Trophoblast cell (in vitro differentiated cells and primary cell): ENCODE measurements at regions not wholly inside any gene's neighbourhood (a gene's known extent, or its start where the extent isn't known, plus 50 kb on each side); places are given as distances from the start of the nearest gene placed in this dataset.
"Not testable (repeated sequence)": the region's sequence is repeated elsewhere in the genome, so short reads cannot be mapped to it uniquely, and the experiment has no call there.

Experiments
- DNase-seq, 2 donors: peaks; one replicate each; pipeline ENCODE4 v3.0.0-alpha.2; 2016
- H2AFZ ChIP-seq: 2 replicates; pipeline ENCODE4 v1.6.1; 2013; ENCODE audit warnings: low read length, moderate library complexity, mild to moderate bottlenecking; ENCODE audit not compliant: insufficient read depth, poor library complexity
- H2AK5ac ChIP-seq: 2 replicates; pipeline ENCODE4 v1.6.1; 2013; ENCODE audit warnings: mild to moderate bottlenecking, low read length
- H2BK120ac ChIP-seq: 2 replicates; pipeline ENCODE4 v1.6.1; 2013; ENCODE audit warnings: low read length, mild to moderate bottlenecking, moderate library complexity; ENCODE audit not compliant: insufficient read depth, poor library complexity
- H2BK12ac ChIP-seq: 2 replicates; pipeline ENCODE4 v1.6.1; 2013; ENCODE audit warnings: mild to moderate bottlenecking, low read length, moderate library complexity
- H2BK5ac ChIP-seq: 2 replicates; pipeline ENCODE4 v1.6.1; 2013; ENCODE audit warnings: low read length, low read depth, moderate library complexity, mild to moderate bottlenecking; ENCODE audit not compliant: poor library complexity
- H3K14ac ChIP-seq: 2 replicates; pipeline ENCODE4 v1.6.1; 2013; ENCODE audit warnings: mild to moderate bottlenecking, low read length
- H3K18ac ChIP-seq: 2 replicates; pipeline ENCODE4 v1.6.1; 2013; ENCODE audit warnings: mild to moderate bottlenecking, low read length
- H3K23ac ChIP-seq: 2 replicates; pipeline ENCODE4 v1.6.1; 2013; ENCODE audit warnings: low read length
- H3K27ac ChIP-seq: 2 replicates; pipeline ENCODE4 v1.5.1; 2013; ENCODE audit warnings: low read depth, mild to moderate bottlenecking, inconsistent platforms, low read length, moderate library complexity
- H3K27me3 ChIP-seq: 2 replicates; pipeline ENCODE4 v1.6.1; 2013; ENCODE audit warnings: inconsistent platforms, mild to moderate bottlenecking, low read length, moderate library complexity; ENCODE audit not compliant: insufficient read depth
- H3K36me3 ChIP-seq, 2 experiments: 1 replicate in 1 of 2; 2 replicates in 1 of 2; pipeline ENCODE4 v1.6.1; 2013; ENCODE audit warnings: low read length in 2 of 2, mild to moderate bottlenecking in 2 of 2, moderate library complexity in 1 of 2; ENCODE audit not compliant: insufficient read depth in 2 of 2, control insufficient read depth in 1 of 2
- H3K4ac ChIP-seq: 2 replicates; pipeline ENCODE4 v1.6.1; 2013; ENCODE audit warnings: low read depth, mild to moderate bottlenecking, low read length, moderate library complexity
- H3K4me1 ChIP-seq, 2 experiments: 1 replicate in 1 of 2; 2 replicates in 1 of 2; pipeline ENCODE4 v1.6.1; 2013; ENCODE audit warnings: low read length in 2 of 2, mild to moderate bottlenecking in 2 of 2, moderate library complexity in 1 of 2; ENCODE audit not compliant: insufficient read depth in 2 of 2, control insufficient read depth in 1 of 2
- H3K4me2 ChIP-seq: 2 replicates; pipeline ENCODE4 v1.6.1; 2013; ENCODE audit warnings: inconsistent platforms, mild to moderate bottlenecking, low read length, moderate library complexity
- H3K4me3 ChIP-seq: 2 replicates; pipeline ENCODE4 v1.5.1; 2013; ENCODE audit warnings: mild to moderate bottlenecking, low read depth, low read length, inconsistent platforms
- H3K79me1 ChIP-seq: one replicate; pipeline ENCODE4 v1.6.1; 2013; ENCODE audit warnings: low read length
- H3K79me2 ChIP-seq: 2 replicates; pipeline ENCODE4 v1.6.1; 2013; ENCODE audit warnings: low read length, mild to moderate bottlenecking; ENCODE audit not compliant: control insufficient read depth, insufficient read depth, poor library complexity
- H3K9ac ChIP-seq: 2 replicates; pipeline ENCODE4 v1.6.1; 2013; ENCODE audit warnings: mild to moderate bottlenecking, low read length
- H3K9me3 ChIP-seq: 2 replicates; pipeline ENCODE4 v1.6.1; 2013; ENCODE audit warnings: low read depth, mild to moderate bottlenecking, control low read depth, inconsistent platforms, low read length; ENCODE audit not compliant: insufficient read depth
- H4K12ac ChIP-seq: 2 replicates; pipeline ENCODE4 v1.6.1; 2013; ENCODE audit warnings: low read depth, mild to moderate bottlenecking, low read length, moderate library complexity
- H4K8ac ChIP-seq: 2 replicates; pipeline ENCODE4 v1.6.1; 2013; ENCODE audit warnings: low read depth, mild to moderate bottlenecking, low read length, moderate library complexity
- H4K91ac ChIP-seq: one replicate; pipeline ENCODE4 v1.6.1; 2013; ENCODE audit warnings: low read depth, mild to moderate bottlenecking, low read length, moderate library complexity
- WGBS: extraction: QIAGEN DNeasy Blood & Tissue Kit; methylation state at CpG from one replicate; pipeline ENCODE4 v1.1.7; 2013; ENCODE audit warnings: missing lambda C conversion rate; ENCODE audit not compliant: insufficient read length, insufficient coverage; ENCODE audit errors: extremely low coverage; 5-methylcytosine and 5-hydroxymethylcytosine counted together

DNA sequence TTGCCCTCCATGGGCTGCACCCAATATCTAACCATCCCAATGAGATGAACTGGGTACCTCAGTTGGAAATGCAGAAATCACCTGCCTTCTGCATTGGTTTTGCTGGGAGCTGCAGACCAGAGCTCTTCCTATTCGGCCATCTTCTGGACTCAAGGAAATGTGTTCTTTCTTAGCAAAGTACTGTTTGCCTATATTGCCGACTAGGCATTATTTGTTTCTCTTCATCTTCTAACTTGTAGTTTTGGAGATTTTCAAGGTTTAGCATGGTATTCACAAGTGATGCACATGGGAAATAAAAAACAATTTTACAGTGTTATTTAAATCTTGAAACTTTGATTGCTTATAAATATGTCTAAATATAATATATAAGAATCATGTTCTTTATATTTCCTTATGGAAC lies 377.8 kb upstream of the POU1F1 start:
- Histone ChIP-seq H3K4ac (no peak overlapping the region), H4K91ac (no peak overlapping the region), H3K27me3 (no peaks in the 10 kb centered on the region), H2BK12ac (no peak overlapping the region), H2BK5ac (no peak overlapping the region), H3K79me2 (no peaks in the 10 kb centered on the region), H2AFZ (no peak overlapping the region), H3K4me2 (no peak overlapping the region), H2BK120ac (no peak overlapping the region), H3K14ac (no peak overlapping the region), H4K8ac (no peak overlapping the region), H2AK5ac (no peak overlapping the region), H3K4me3 (no peak overlapping the region), H3K36me3 (no peaks in the 10 kb centered on the region), H4K12ac (no peak overlapping the region), H3K4me1 (no peaks in the 10 kb centered on the region), H3K79me1 (no peaks in the 10 kb centered on the region), H3K27ac (no peak overlapping the region), H3K23ac (no peak overlapping the region), H3K18ac (no peak overlapping the region), H3K9me3 (peaks cover 1% of the 10 kb centered on the region), H3K9ac (no peak overlapping the region)
- DNase-seq, result no peak
- WGBS, result no CpG with 5 or more reads among the region's 2 CpGs

DNA sequence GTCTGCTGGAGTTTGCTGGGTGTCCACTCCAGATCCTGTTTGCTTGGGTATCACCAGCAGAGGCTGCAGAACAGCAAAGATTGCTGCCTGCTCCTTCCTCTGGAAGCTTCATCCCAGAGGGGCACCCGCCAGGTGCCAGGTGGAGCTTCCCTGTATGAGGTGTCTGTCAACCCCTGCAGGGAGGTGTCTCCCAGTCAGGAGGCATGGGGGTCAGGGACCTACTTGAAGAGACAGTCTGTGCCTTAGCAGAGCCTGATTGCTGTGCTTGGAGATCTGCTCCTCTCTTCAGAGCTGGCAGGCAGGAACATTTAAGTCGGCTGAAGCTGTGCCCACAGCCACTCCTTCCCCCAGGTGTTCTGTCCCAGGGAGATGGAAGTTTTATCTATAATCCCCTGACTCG lies 376.8 kb upstream of the POU1F1 start:
- not testable (repeated sequence) for DNase-seq, H3K18ac ChIP-seq, H4K12ac ChIP-seq, H3K36me3 ChIP-seq, H4K91ac ChIP-seq, H3K79me1 ChIP-seq, H3K27me3 ChIP-seq, H2BK120ac ChIP-seq, H4K8ac ChIP-seq, H2BK5ac ChIP-seq, H3K4me3 ChIP-seq, H3K14ac ChIP-seq, H3K4me2 ChIP-seq, H3K9me3 ChIP-seq, H3K4me1 ChIP-seq, H3K9ac ChIP-seq, H2AK5ac ChIP-seq, H3K23ac ChIP-seq, H2BK12ac ChIP-seq, H3K79me2 ChIP-seq, H3K27ac ChIP-seq, H3K4ac ChIP-seq, H2AFZ ChIP-seq
- no CpG with 5 or more reads among the region's 3 CpGs for WGBS

DNA sequence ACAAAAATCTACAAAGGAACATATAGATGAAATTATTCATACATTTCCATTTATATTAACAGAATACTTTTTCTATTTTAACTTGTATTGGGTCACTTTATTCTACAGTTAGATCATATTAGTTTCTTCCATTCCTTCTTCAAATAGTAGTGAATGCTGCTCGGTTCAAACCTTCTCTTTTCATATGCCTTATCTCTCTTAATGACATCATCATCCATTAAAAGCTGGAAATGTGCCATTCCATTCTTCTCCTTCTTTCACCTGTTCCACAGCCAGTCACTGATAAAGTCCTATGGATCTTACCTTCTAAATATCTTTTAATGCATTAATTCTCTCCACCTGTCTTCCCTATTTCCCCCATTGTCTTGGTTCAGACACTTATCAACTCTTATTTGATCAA lies 358.0 kb upstream of the POU1F1 start:
- no peak overlapping the region for H3K4ac ChIP-seq
- H2AFZ ChIP-seq, result no peak overlapping the region
- no peaks in the 10 kb centered on the region for H3K79me1 ChIP-seq
- H3K14ac ChIP-seq, result no peak overlapping the region
- H4K8ac ChIP-seq, result no peak overlapping the region
- H3K23ac ChIP-seq, result no peak overlapping the region
- no peaks in the 10 kb centered on the region for H3K4me1 ChIP-seq
- H3K36me3 ChIP-seq, result no peaks in the 10 kb centered on the region
- H3K4me2 ChIP-seq, result no peak overlapping the region
- no peaks in the 10 kb centered on the region for H3K9me3 ChIP-seq
- no peaks in the 10 kb centered on the region for H3K27me3 ChIP-seq
- no peak overlapping the region for H2AK5ac ChIP-seq
- H4K91ac ChIP-seq, result no peak overlapping the region
- no peak overlapping the region for H2BK120ac ChIP-seq
- no peak overlapping the region for H2BK12ac ChIP-seq
- no peak overlapping the region for H3K4me3 ChIP-seq
- DNase-seq, result no peak
- no CpG with 5 or more reads among the region's 1 CpG for WGBS
- no peak overlapping the region for H2BK5ac ChIP-seq
- no peak overlapping the region for H3K18ac ChIP-seq
- no peak overlapping the region for H4K12ac ChIP-seq
- H3K9ac ChIP-seq, result no peak overlapping the region
- H3K79me2 ChIP-seq, result no peaks in the 10 kb centered on the region
- H3K27ac ChIP-seq, result no peak overlapping the region

DNA sequence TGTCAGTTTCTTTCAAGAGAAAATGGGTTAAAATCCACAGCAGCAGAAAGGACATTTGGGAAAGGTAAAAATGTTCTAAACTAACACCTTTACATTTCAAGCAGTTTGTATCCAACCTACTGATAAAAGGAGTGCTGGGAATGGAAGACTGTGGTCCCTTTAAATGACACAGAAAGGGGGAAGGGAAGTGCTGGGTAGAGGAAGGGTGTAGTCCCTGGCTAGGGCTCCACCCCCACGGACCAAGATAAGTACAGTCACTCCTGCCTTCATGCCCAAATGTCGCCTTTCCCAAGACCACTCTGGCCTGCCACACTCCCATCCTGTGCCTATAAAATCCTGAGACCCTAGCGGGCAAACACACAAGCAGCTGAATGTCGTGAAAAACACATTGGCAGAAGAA lies 350.9 kb upstream of the POU1F1 start:
- Histone ChIP-seq H3K9ac (no peak overlapping the region), H4K8ac (no peak overlapping the region), H2BK5ac (no peak overlapping the region), H3K4me2 (no peak overlapping the region), H3K79me2 (no peaks in the 10 kb centered on the region), H2AK5ac (no peak overlapping the region), H3K4ac (no peak overlapping the region), H3K4me1 (no peaks in the 10 kb centered on the region), H4K12ac (no peak overlapping the region), H2BK120ac (no peak overlapping the region), H3K27ac (no peak overlapping the region), H3K79me1 (no peaks in the 10 kb centered on the region), H3K14ac (no peak overlapping the region), H3K27me3 (no peaks in the 10 kb centered on the region), H3K23ac (no peak overlapping the region), H3K36me3 (no peaks in the 10 kb centered on the region), H3K4me3 (no peak overlapping the region), H3K9me3 (peaks cover 2% of the 10 kb centered on the region), H2AFZ (no peak overlapping the region), H3K18ac (no peak overlapping the region), H2BK12ac (no peak overlapping the region), H4K91ac (no peak overlapping the region)
- no CpG with 5 or more reads among the region's 4 CpGs for WGBS
- no peak for DNase-seq
